ENCODE measurements at regions not wholly inside any gene's neighbourhood (a gene's known extent, or its start where the extent isn't known, plus 50 kb on each side); places are given as distances from the start of the nearest gene placed in this dataset.

DNA sequence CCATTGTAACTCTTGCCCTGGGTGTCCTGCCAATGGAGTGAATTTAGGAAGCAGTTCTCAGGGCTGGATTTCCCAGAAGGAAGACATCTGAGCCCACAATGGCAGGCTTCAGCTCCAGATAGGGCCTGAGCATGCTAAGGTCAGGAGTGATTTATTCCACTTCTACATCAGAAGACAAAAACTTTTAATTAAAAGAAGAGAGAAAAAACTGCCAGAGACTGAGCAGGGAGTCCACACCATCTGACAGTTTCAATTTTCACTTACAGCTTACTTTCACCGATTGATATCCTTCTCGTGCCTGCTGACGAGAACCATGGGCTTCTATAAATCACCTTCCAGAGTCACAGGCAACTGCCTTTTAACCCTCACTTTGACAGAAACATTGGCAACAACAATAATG, 228.3 kb upstream of the BRINP1 start (continued):
- TF ChIP-seq TP53 (CRISPR knock-in tag; IDR thresholded peaks at IDR 0.05) (no peak), FOXS1 (CRISPR knock-in tag; IDR thresholded peaks at IDR 0.05) (no peak), ZFP36 (IDR thresholded peaks at IDR 0.05; ENCODE audit: borderline replicate concordance, partially characterized antibody) (no peak), GATA3 (IDR thresholded peaks at IDR 0.05; ENCODE audit: borderline replicate concordance) (no peak)
- TF ChIP-seq, protein P1, sequence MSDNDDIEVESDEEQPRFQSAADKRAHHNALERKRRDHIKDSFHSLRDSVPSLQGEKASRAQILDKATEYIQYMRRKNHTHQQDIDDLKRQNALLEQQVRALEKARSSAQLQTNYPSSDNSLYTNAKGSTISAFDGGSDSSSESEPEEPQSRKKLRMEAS (IDR thresholded peaks at IDR 0.05): no peak

DNA sequence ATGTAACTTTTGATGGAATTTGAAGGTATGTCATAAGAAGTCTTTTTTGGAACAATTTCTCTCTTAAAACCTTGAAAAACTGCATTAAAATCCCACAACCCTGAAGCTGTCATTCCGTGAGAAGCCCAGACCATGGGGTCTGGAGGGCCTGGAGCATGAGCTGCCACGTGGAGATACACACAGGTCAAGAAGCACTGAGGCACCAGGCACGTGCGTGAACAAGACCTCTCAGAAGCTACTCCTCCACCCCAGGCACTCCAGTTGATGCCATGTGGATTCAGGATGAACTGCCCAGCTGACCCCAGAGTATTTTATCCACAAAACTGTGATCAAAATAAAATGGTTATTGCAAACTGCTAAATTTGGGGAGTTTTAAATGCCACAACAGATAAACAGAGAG, 227.5 kb upstream of the BRINP1 start:
- Histone ChIP-seq H3K4me1 (no peaks in the 10 kb centered on the region), H3K9me3 (no peaks in the 10 kb centered on the region), H3K4me2 (no peak overlapping the region), H3K27ac (no peak overlapping the region), H3K4me3 (no peak overlapping the region)
- WGBS (ENCODE audit: missing lambda C conversion rate): 2% methylated on average over 4 of the region's 4 CpGs
- POLR2A ChIA-PET: no interaction called here
- FAIRE-seq (no peak), ATAC-seq (no peak), DNase-seq (ENCODE audit: low read depth in 1 of 2, low spot score in 1 of 2) (no peak)
- CTCF ChIA-PET: interaction anchor here (1.5 kb wide), 1 partner anchor 20 kb away, joined by 3 read pairs; no protein-coding TSS in a partner anchor
- TF ChIP-seq ZSCAN20 (CRISPR knock-in tag; IDR thresholded peaks at IDR 0.05) (no peak), TFCP2L1 (CRISPR knock-in tag; IDR thresholded peaks at IDR 0.05) (no peak), RFX5 (IDR thresholded peaks at IDR 0.05) (no peak), FOXS1 (CRISPR knock-in tag; IDR thresholded peaks at IDR 0.05) (no peak), POLR2A (IDR thresholded peaks at IDR 0.05; ENCODE audit: low read length) (no peak), ZNF302 (CRISPR knock-in tag; IDR thresholded peaks at IDR 0.05) (no peak), RCOR1 (IDR thresholded peaks at IDR 0.05; ENCODE audit: low read depth, low read length) (no peak), GATA3 (IDR thresholded peaks at IDR 0.05; ENCODE audit: borderline replicate concordance) (no peak), CHD4 (IDR thresholded peaks at IDR 0.05; ENCODE audit: borderline replicate concordance) (no peak), NFE2L2 (conservative IDR thresholded peaks at IDR 0.05; ENCODE audit: low read length) (no peak), KDM5A (IDR thresholded peaks at IDR 0.05) (no peak), JUNB (IDR thresholded peaks at IDR 0.05) (no peak), HDAC2 (IDR thresholded peaks at IDR 0.05) (no peak)

- Histone ChIP-seq H3K4me1 (no peaks in the 10 kb centered on the region), H3K4me2 (no peak overlapping the region), H3K9me3 (no peaks in the 10 kb centered on the region), H3K27ac (no peak overlapping the region), H3K4me3 (no peak overlapping the region)
- 3% methylated on average over 12 of the region's 12 CpGs for WGBS (ENCODE audit: missing lambda C conversion rate)
- POLR2A ChIA-PET: no interaction called here
- TF ChIP-seq PHF8 (IDR thresholded peaks at IDR 0.05; ENCODE audit: borderline replicate concordance, low read depth) (no peak), MAFK (IDR thresholded peaks at IDR 0.05; ENCODE audit: partially characterized antibody) (no peak)
- TF ChIP-seq, protein P2, sequence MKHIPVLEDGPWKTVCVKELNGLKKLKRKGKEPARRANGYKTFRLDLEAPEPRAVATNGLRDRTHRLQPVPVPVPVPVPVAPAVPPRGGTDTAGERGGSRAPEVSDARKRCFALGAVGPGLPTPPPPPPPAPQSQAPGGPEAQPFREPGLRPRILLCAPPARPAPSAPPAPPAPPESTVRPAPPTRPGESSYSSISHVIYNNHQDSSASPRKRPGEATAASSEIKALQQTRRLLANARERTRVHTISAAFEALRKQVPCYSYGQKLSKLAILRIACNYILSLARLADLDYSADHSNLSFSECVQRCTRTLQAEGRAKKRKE (CRISPR knock-in tag; IDR thresholded peaks at IDR 0.05; ENCODE audit: low read depth): no peak
- CTCF ChIA-PET: interaction anchor here (0.6 kb wide), 1 partner anchor 682 kb away, joined by 3 read pairs; no protein-coding TSS in a partner anchor
- DNase-seq (ENCODE audit: low read depth in 1 of 2, low spot score in 1 of 2) (no peak), ATAC-seq (no peak), FAIRE-seq (no peak)
These were observed 219.9 kb upstream of the BRINP1 start for GRCh38 chr9:119588874-119589744.

- H3K4me3 ChIP-seq: no peak overlapping the region
- CTCF ChIA-PET: no interaction called here
- no peaks in the 10 kb centered on the region for H3K9me3 ChIP-seq
- H3K4me2 ChIP-seq: no peak overlapping the region
- 0% methylated on average over 1 of the region's 1 CpG for WGBS (ENCODE audit: missing lambda C conversion rate)
- no peak for DNase-seq (ENCODE audit: low read depth in 1 of 2, low spot score in 1 of 2)
- H3K4me1 ChIP-seq: no peaks in the 10 kb centered on the region
- POLR2A ChIA-PET: no interaction called here
- TF ChIP-seq, protein P3, sequence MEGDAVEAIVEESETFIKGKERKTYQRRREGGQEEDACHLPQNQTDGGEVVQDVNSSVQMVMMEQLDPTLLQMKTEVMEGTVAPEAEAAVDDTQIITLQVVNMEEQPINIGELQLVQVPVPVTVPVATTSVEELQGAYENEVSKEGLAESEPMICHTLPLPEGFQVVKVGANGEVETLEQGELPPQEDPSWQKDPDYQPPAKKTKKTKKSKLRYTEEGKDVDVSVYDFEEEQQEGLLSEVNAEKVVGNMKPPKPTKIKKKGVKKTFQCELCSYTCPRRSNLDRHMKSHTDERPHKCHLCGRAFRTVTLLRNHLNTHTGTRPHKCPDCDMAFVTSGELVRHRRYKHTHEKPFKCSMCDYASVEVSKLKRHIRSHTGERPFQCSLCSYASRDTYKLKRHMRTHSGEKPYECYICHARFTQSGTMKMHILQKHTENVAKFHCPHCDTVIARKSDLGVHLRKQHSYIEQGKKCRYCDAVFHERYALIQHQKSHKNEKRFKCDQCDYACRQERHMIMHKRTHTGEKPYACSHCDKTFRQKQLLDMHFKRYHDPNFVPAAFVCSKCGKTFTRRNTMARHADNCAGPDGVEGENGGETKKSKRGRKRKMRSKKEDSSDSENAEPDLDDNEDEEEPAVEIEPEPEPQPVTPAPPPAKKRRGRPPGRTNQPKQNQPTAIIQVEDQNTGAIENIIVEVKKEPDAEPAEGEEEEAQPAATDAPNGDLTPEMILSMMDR (IDR thresholded peaks at IDR 0.05): no peak
- TF ChIP-seq MAFK (IDR thresholded peaks at IDR 0.05; ENCODE audit: partially characterized antibody): no peak
- H3K27ac ChIP-seq: no peak overlapping the region
- no peak for FAIRE-seq
- ATAC-seq: no peak
These were observed 208.6 kb upstream of the BRINP1 start for GRCh38 chr9:119577881-119578280.

Data from A549 (cell line).